PC-3 (cell line): ENCODE measurements at regions not wholly inside any gene's neighbourhood (a gene's known extent, or its start where the extent isn't known, plus 50 kb on each side); places are given as distances from the start of the nearest gene placed in this dataset.

Experiments
- EZH2 ChIP-seq: fragments of 300-600 bp; sonication (generic); IDR thresholded peaks from one replicate; pipeline ENCODE4 v1.6.1; 2017; ENCODE audit warnings: antibody characterized with exemption, mild to moderate bottlenecking, low read length; ENCODE audit not compliant: unreplicated experiment
- EZH2phosphoT487 ChIP-seq: fragments of 300-600 bp; sonication (generic); IDR thresholded peaks from 2 replicates; pipeline ENCODE4 v1.6.1; 2018; ENCODE audit warnings: mild to moderate bottlenecking, antibody characterized with exemption, low read length, borderline replicate concordance
- TF ChIP-seq, protein P1 (sequence below): fragments of 300-600 bp; sonication (generic); conservative IDR thresholded peaks from 2 replicates; pipeline ENCODE4 v1.5.1; 2017; ENCODE audit warnings: antibody characterized with exemption, low read depth, mild to moderate bottlenecking, low read length

GRCh38 chr4:157025898-157026297 lies 50.1 kb upstream of the GLRB start:
- TF ChIP-seq, protein P1, sequence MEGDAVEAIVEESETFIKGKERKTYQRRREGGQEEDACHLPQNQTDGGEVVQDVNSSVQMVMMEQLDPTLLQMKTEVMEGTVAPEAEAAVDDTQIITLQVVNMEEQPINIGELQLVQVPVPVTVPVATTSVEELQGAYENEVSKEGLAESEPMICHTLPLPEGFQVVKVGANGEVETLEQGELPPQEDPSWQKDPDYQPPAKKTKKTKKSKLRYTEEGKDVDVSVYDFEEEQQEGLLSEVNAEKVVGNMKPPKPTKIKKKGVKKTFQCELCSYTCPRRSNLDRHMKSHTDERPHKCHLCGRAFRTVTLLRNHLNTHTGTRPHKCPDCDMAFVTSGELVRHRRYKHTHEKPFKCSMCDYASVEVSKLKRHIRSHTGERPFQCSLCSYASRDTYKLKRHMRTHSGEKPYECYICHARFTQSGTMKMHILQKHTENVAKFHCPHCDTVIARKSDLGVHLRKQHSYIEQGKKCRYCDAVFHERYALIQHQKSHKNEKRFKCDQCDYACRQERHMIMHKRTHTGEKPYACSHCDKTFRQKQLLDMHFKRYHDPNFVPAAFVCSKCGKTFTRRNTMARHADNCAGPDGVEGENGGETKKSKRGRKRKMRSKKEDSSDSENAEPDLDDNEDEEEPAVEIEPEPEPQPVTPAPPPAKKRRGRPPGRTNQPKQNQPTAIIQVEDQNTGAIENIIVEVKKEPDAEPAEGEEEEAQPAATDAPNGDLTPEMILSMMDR: no peak
- TF ChIP-seq EZH2 (no peak), EZH2phosphoT487 (no peak)
